Vagina (tissue), 2 donors: ENCODE measurements at regions not wholly inside any gene's neighbourhood (a gene's known extent, or its start where the extent isn't known, plus 50 kb on each side); places are given as distances from the start of the nearest gene placed in this dataset.

Source experiments
- CTCF ChIP-seq, 3 experiments: fragments of 450-650 bp in 2 of 3; fragments of 200-600 bp in 1 of 3; sonication (generic) in 1 of 3; IDR thresholded peaks; one replicate each; pipeline ENCODE4 v1.5.1; 2017 to 2019; ENCODE audit warnings: antibody characterized with exemption in 3 of 3, mild to moderate bottlenecking in 2 of 3, moderate library complexity in 2 of 3
- POLR2A ChIP-seq, 2 donors: fragments of 450-650 bp; IDR thresholded peaks; one replicate each; pipeline ENCODE4 v1.6.1; 2017; ENCODE audit warnings: antibody characterized with exemption in 2 of 2, mild to moderate bottlenecking in 2 of 2, moderate library complexity in 2 of 2
- POLR2AphosphoS5 ChIP-seq, 2 donors: sonication (generic); formaldehyde crosslinking; IDR thresholded peaks; one replicate each; pipeline ENCODE4 v1.9.0; 2017; ENCODE audit warnings: antibody characterized with exemption in 2 of 2, mild to moderate bottlenecking in 2 of 2, low read depth in 1 of 2; ENCODE audit not compliant: insufficient read depth in 1 of 2

GRCh38 chr3:154954757-154955156, 125.4 kb upstream of the MME start:
- TF ChIP-seq CTCF (IDR thresholded peaks at IDR 0.05) (no peak), POLR2A (IDR thresholded peaks at IDR 0.05) (no peak), POLR2AphosphoS5 (IDR thresholded peaks at IDR 0.05; ENCODE audit: insufficient read depth in 1 of 2, low read depth in 1 of 2) (no peak)
